Karpas-422 (cell line): ENCODE measurements at regions not wholly inside any gene's neighbourhood (a gene's known extent, or its start where the extent isn't known, plus 50 kb on each side); places are given as distances from the start of the nearest gene placed in this dataset.

Source experiments
- DNase-seq: peaks from one replicate; pipeline ENCODE4 v3.0.0-alpha.2; 2015
- H2AFZ ChIP-seq: fragments of 200-600 bp; sonication (generic); 2 replicates; pipeline ENCODE4 v1.6.1; 2014; ENCODE audit warnings: antibody characterized with exemption, low read length, mixed read lengths
- H3K27ac ChIP-seq: fragments of 200-600 bp; sonication (generic); 2 replicates; pipeline ENCODE4 v1.5.1; 2014; ENCODE audit warnings: mild to moderate bottlenecking, low read length, moderate library complexity
- H3K27me3 ChIP-seq: fragments of 200-600 bp; sonication (generic); 2 replicates; pipeline ENCODE4 v1.6.1; 2014; ENCODE audit warnings: low read length, mixed read lengths
- H3K36me3 ChIP-seq: fragments of 200-600 bp; sonication (generic); 2 replicates; pipeline ENCODE4 v1.6.1; 2014; ENCODE audit warnings: low read length, mixed read lengths; ENCODE audit not compliant: insufficient read depth
- H3K4me1 ChIP-seq: fragments of 200-600 bp; sonication (generic); 2 replicates; pipeline ENCODE4 v1.6.1; 2014; ENCODE audit warnings: mild to moderate bottlenecking, low read length, mixed read lengths
- H3K4me2 ChIP-seq: fragments of 200-600 bp; sonication (generic); 2 replicates; pipeline ENCODE4 v1.6.1; 2014; ENCODE audit warnings: low read length, low read depth, mild to moderate bottlenecking; ENCODE audit not compliant: poor library complexity, severe bottlenecking
- H3K4me3 ChIP-seq: fragments of 200-600 bp; sonication (generic); 2 replicates; pipeline ENCODE4 v1.5.1; 2014; ENCODE audit warnings: mild to moderate bottlenecking, antibody characterized with exemption, low read length, mixed read lengths
- H3K79me2 ChIP-seq: fragments of 200-600 bp; sonication (generic); 2 replicates; pipeline ENCODE4 v1.6.1; 2014; ENCODE audit warnings: mild to moderate bottlenecking, low read length, mixed read lengths
- H3K9ac ChIP-seq: fragments of 200-600 bp; sonication (generic); 2 replicates; pipeline ENCODE4 v1.6.0; 2014; ENCODE audit warnings: low read length
- H3K9me2 ChIP-seq: fragments of 200-600 bp; sonication (generic), shearing (Covaris generic); replicated peaks from 2 replicates; pipeline ENCODE4 v1.6.0; 2014; ENCODE audit warnings: mild to moderate bottlenecking, low read length, moderate library complexity; ENCODE audit not compliant: insufficient read depth
- H3K9me3 ChIP-seq: fragments of 300-700, 200-600 bp; sonication (generic); 2 replicates; pipeline ENCODE4 v1.6.1; 2014; ENCODE audit warnings: low read length, mixed read lengths
- H4K20me1 ChIP-seq: fragments of 200-600 bp; sonication (generic); 2 replicates; pipeline ENCODE4 v1.6.1; 2014; ENCODE audit warnings: mild to moderate bottlenecking, antibody characterized with exemption, low read length, low read depth; ENCODE audit not compliant: insufficient read depth

GRCh38 chr7:47221826-47222225 is 360.1 kb downstream of the TNS3 start:
- Histone ChIP-seq H3K4me1 (no peaks in the 10 kb centered on the region), H2AFZ (no peak overlapping the region)

GRCh38 chr7:47218378-47219176 is 363.3 kb downstream of the TNS3 start:
- H3K27ac ChIP-seq, result no peak overlapping the region
- H4K20me1 ChIP-seq, result no peaks in the 10 kb centered on the region
- H2AFZ ChIP-seq, result no peak overlapping the region
- H3K79me2 ChIP-seq, result no peaks in the 10 kb centered on the region
- no peak overlapping the region for H3K9ac ChIP-seq
- H3K9me3 ChIP-seq, result no peaks in the 10 kb centered on the region
- no peak for DNase-seq
- H3K4me1 ChIP-seq, result no peaks in the 10 kb centered on the region
- no peaks in the 10 kb centered on the region for H3K36me3 ChIP-seq
- no peaks in the 10 kb centered on the region for H3K27me3 ChIP-seq
- H3K4me3 ChIP-seq, result no peak overlapping the region
- H3K4me2 ChIP-seq, result no peak overlapping the region
- no peaks in the 10 kb centered on the region for H3K9me2 ChIP-seq

More at GRCh38 chr7:47221826-47222225, 360.1 kb downstream of the TNS3 start:
- H3K9me2 ChIP-seq, result no peaks in the 10 kb centered on the region
- H4K20me1 ChIP-seq, result no peaks in the 10 kb centered on the region
- no peak overlapping the region for H3K4me2 ChIP-seq
- H3K79me2 ChIP-seq, result no peaks in the 10 kb centered on the region
- H3K36me3 ChIP-seq, result no peaks in the 10 kb centered on the region
- H3K9ac ChIP-seq, result no peak overlapping the region
- H3K4me3 ChIP-seq, result no peak overlapping the region
- H3K27ac ChIP-seq, result no peak overlapping the region
- no peaks in the 10 kb centered on the region for H3K9me3 ChIP-seq
- no peaks in the 10 kb centered on the region for H3K27me3 ChIP-seq
- DNase-seq, result no peak

- H3K9ac ChIP-seq, result no peak overlapping the region
- no peaks in the 10 kb centered on the region for H3K27me3 ChIP-seq
- no peak overlapping the region for H3K4me2 ChIP-seq
Observed at GRCh38 chr7:47217570-47218360, 364.1 kb downstream of the TNS3 start.

GRCh38 chr7:47217086-47217485 is 364.8 kb downstream of the TNS3 start:
- Histone ChIP-seq H4K20me1 (no peaks in the 10 kb centered on the region), H3K4me2 (no peak overlapping the region), H3K79me2 (no peaks in the 10 kb centered on the region), H3K4me3 (no peak overlapping the region), H3K27me3 (no peaks in the 10 kb centered on the region), H3K9ac (no peak overlapping the region), H3K27ac (no peak overlapping the region), H2AFZ (no peak overlapping the region), H3K9me3 (no peaks in the 10 kb centered on the region), H3K9me2 (no peaks in the 10 kb centered on the region), H3K36me3 (no peaks in the 10 kb centered on the region), H3K4me1 (no peaks in the 10 kb centered on the region)
- DNase-seq, result no peak

More at GRCh38 chr7:47217570-47218360, 364.1 kb downstream of the TNS3 start:
- Histone ChIP-seq H3K79me2 (no peaks in the 10 kb centered on the region), H3K27ac (no peak overlapping the region), H4K20me1 (no peaks in the 10 kb centered on the region), H3K9me2 (no peaks in the 10 kb centered on the region), H3K4me3 (no peak overlapping the region), H3K9me3 (no peaks in the 10 kb centered on the region), H2AFZ (no peak overlapping the region), H3K4me1 (no peaks in the 10 kb centered on the region), H3K36me3 (no peaks in the 10 kb centered on the region)
- no peak for DNase-seq

GRCh38 chr7:47216439-47216838 is 365.5 kb downstream of the TNS3 start:
- no peaks in the 10 kb centered on the region for H3K9me2 ChIP-seq
- H2AFZ ChIP-seq, result no peak overlapping the region
- H3K9me3 ChIP-seq, result no peaks in the 10 kb centered on the region
- no peaks in the 10 kb centered on the region for H4K20me1 ChIP-seq
- H3K36me3 ChIP-seq, result no peaks in the 10 kb centered on the region
- no peaks in the 10 kb centered on the region for H3K27me3 ChIP-seq
- no peak for DNase-seq
- no peak overlapping the region for H3K4me2 ChIP-seq
- H3K27ac ChIP-seq, result no peak overlapping the region
- no peaks in the 10 kb centered on the region for H3K79me2 ChIP-seq
- no peak overlapping the region for H3K4me3 ChIP-seq
- H3K4me1 ChIP-seq, result peaks cover 3% of the 10 kb centered on the region
- H3K9ac ChIP-seq, result no peak overlapping the region

GRCh38 chr7:47215640-47216039 is 366.3 kb downstream of the TNS3 start:
- Histone ChIP-seq H3K36me3 (no peaks in the 10 kb centered on the region), H3K4me2 (no peak overlapping the region), H3K27me3 (no peaks in the 10 kb centered on the region), H4K20me1 (no peaks in the 10 kb centered on the region), H3K4me3 (no peak overlapping the region), H2AFZ (no peak overlapping the region), H3K9me3 (no peaks in the 10 kb centered on the region), H3K9ac (no peak overlapping the region), H3K4me1 (peaks cover 6% of the 10 kb centered on the region), H3K27ac (no peak overlapping the region), H3K9me2 (no peaks in the 10 kb centered on the region), H3K79me2 (no peaks in the 10 kb centered on the region)
- no peak for DNase-seq

GRCh38 chr7:47215049-47215448 is 366.9 kb downstream of the TNS3 start:
- Histone ChIP-seq H3K79me2 (no peaks in the 10 kb centered on the region), H3K9ac (no peak overlapping the region), H3K27ac (no peak overlapping the region), H4K20me1 (no peaks in the 10 kb centered on the region), H3K27me3 (no peaks in the 10 kb centered on the region), H3K9me3 (no peaks in the 10 kb centered on the region), H2AFZ (no peak overlapping the region), H3K4me1 (peaks cover 6% of the 10 kb centered on the region), H3K4me3 (no peak overlapping the region), H3K9me2 (no peaks in the 10 kb centered on the region), H3K36me3 (no peaks in the 10 kb centered on the region), H3K4me2 (no peak overlapping the region)
- DNase-seq, result no peak

- Histone ChIP-seq H3K27ac (no peak overlapping the region), H3K36me3 (no peaks in the 10 kb centered on the region), H4K20me1 (no peaks in the 10 kb centered on the region), H2AFZ (no peak overlapping the region), H3K9ac (no peak overlapping the region), H3K9me3 (no peaks in the 10 kb centered on the region), H3K27me3 (no peaks in the 10 kb centered on the region), H3K9me2 (no peaks in the 10 kb centered on the region), H3K4me3 (no peak overlapping the region), H3K4me2 (no peak overlapping the region), H3K4me1 (peaks cover 6% of the 10 kb centered on the region), H3K79me2 (no peaks in the 10 kb centered on the region)
- DNase-seq, result no peak
Observed at GRCh38 chr7:47213276-47213675, 368.6 kb downstream of the TNS3 start.
